HG03521 (cell line): ENCODE measurements at regions not wholly inside any gene's neighbourhood (a gene's known extent, or its start where the extent isn't known, plus 50 kb on each side); places are given as distances from the start of the nearest gene placed in this dataset.
"Not testable (repeated sequence)": the region's sequence is repeated elsewhere in the genome, so short reads cannot be mapped to it uniquely, and the experiment has no call there.

Source experiments
- ATAC-seq: cut with Tn5 transposase; IDR thresholded peaks from one replicate; pipeline ENCODE4 v1.9.1; 2021; ENCODE audit warnings: mild to moderate bottlenecking, moderate library complexity; ENCODE audit not compliant: unreplicated experiment

DNA sequence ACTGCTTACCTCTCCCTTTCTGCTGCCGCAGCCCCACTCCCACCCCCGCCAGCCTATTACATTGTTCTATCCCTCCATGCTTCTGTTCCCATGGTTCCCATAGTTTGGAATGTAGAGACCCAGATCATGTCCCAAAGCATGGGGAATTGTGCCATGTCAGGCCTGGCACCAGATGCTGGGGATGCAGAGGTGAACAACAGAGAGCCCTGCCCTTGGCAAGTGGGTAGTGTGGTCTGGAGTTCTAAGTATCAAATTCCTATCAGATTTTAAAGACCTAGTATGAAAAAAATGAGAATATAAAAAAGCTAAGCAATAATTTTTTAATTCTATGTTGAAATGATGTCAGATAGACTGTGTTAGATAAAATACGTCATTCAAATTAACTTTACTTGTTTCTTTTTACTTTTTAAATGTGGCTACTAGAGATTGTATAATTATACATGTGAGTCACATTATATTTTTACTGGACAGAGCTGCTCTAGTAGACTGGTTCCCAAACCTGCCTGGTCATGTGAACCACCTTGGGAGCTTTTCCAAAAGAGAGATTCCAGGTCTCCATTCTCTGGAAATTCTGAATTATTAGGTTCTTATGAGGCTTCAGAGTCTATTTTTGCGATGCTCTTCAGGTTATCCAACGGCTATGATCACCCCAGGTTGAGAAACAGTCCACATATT, 113.0 kb upstream of the DAB1 start:
- no peak for ATAC-seq

- no peak for ATAC-seq
These were observed 108.4 kb upstream of the DAB1 start for GRCh38 chr1:57532299-57532698.

- ATAC-seq = not testable (repeated sequence)
These were observed 107.0 kb upstream of the DAB1 start for GRCh38 chr1:57530911-57531260.

DNA sequence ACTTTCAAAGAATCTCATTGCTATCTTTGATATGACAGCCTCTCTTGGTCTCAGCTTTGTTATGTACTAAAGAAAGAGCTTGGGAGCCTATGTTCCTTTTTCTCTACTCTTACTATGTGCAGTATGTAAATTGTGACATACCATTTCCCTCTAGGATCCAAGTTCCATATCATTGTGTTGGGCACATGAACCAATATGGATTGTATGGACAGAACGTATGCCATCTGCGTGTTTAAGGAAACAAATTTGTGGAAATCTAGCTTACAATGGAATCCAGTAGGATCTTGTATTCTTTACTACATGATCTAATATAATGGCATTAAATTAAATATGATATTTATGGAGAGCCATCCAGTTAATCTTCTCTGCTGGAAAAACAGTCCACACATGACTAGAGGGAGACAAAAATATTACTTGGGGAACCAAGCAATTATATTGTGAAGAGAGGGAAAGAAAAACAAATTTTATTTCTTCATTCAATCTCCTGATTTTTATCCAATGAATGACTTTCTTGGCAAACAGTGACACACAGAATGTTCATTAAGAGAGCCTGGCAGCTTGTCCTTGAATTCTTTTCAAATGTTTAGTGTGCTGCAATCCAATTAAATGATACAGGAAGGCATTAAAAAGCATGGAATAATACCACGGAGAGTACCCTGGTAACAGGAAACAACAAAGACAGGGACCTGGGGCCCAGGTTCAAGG, 106.5 kb upstream of the DAB1 start:
- no peak for ATAC-seq

GRCh38 chr1:57522575-57522974, 98.7 kb upstream of the DAB1 start:
- ATAC-seq = no peak

DNA sequence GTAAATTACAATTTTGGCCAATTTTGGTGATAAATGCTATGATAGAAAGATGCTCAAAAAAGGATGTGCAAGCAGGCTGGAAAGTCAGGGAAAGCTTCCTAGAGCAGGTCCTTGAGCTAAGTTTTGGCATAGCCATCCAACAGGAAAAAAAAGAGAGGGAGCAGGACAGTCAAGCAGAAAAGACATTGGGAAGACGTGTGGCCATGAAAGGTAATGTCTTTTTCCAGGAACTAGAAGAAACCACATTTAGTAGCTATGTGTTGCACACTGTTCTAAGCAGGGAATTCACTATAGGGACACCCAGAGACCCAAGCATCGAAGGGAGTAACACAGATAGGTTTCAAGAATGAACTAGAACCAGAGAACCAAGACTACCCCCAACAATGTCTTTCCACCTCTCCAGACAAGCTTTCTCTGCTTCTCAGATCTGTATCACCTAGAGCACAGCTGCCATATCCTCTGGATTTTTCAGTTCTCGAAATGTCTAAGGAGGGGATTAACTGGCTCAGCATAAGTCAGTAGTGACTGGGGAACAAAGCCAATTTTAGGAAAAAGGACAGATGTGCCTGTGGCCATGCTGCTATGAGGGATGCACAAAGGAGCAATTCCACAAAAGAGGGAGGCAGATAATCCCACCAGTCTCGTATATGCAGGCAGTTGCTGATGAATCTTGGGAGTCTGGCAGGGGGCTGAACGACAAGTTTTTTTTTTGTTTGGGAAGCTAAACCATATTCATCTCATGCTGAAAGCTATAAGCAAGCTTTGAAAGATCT, 97.1 kb upstream of the DAB1 start:
- no peak for ATAC-seq

DNA sequence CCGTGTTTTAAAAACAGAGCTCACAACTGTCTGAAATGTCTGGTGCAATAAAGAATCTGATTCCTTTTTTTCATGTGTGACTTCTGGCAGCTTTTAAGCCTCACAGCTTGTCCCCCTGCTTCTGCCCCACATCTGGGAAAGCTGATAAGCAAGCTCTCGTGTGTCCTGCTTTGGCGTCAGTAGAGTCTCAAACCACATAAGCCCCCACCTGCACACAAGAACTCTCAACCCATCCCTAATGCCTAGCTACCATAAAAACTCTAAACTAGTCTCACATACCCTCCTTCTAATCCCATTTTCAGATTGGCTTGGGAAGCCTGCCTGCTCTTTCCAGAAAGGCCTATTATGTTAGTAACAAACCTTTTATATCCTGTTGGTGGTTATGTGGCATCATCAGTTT, 94.6 kb upstream of the DAB1 start:
- ATAC-seq = no peak

DNA sequence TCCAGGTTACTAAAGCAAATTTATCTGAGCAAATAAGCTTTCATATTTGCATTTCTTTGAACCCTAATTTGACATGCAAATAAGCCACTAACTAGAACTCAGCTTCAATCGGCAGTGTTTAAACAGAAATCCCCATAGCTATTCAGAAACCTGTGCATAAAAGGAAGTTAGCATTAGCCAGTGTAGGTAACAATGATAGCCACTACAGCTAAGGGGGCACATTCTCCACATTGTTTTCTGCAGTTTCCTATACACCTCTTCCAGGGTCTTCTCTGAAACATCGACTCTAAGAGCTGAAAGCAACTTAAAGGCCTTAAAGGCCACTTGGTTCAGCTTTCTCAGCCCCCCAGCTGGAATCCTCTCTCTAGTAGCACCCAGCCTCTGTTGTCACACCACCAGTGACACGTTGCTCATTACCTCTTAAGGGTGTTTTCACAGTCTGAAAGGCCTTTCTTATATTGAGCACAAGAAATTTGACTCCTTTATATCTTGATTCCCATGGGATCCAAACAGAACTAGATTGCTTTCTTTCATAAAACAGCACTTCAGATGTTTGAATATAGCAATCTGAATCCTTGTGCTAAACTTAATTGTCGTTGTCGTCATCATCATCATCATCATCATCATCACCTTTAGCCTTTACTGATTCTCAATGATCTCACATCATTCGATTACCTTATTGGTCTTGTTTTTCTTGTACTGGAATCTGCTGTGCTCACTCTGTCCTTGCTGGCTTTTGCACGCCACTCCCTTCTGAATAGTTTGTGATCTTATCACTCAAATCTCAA, 93.9 kb upstream of the DAB1 start:
- no peak for ATAC-seq

- ATAC-seq = no peak
These were observed 88.5 kb upstream of the DAB1 start for GRCh38 chr1:57512386-57512785.

DNA sequence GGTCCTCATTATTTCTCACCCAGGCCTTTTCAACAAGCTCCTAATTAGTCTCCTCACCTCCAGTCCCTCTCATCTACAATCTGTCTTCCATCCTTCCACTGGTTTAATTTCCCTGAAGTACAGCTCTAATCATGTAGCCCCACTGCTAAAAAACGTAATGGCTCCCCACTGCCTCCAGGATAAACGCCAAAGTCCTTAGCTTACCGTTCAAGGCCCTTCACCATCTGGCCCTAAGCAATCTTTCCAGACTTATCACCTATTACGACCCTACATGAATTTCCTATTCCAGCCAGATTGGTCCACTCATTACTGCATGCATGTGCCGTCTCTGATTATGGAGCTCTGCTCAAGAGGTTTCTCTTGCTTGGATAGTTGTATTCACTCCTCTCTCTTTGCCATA, 83.1 kb upstream of the DAB1 start:
- ATAC-seq = no peak

- no peak for ATAC-seq
These were observed 79.5 kb upstream of the DAB1 start for GRCh38 chr1:57503337-57503736.

- no peak for ATAC-seq
These were observed 76.4 kb upstream of the DAB1 start for GRCh38 chr1:57500136-57500830.

GRCh38 chr1:57494530-57495079, 70.7 kb upstream of the DAB1 start:
- no peak for ATAC-seq

DNA sequence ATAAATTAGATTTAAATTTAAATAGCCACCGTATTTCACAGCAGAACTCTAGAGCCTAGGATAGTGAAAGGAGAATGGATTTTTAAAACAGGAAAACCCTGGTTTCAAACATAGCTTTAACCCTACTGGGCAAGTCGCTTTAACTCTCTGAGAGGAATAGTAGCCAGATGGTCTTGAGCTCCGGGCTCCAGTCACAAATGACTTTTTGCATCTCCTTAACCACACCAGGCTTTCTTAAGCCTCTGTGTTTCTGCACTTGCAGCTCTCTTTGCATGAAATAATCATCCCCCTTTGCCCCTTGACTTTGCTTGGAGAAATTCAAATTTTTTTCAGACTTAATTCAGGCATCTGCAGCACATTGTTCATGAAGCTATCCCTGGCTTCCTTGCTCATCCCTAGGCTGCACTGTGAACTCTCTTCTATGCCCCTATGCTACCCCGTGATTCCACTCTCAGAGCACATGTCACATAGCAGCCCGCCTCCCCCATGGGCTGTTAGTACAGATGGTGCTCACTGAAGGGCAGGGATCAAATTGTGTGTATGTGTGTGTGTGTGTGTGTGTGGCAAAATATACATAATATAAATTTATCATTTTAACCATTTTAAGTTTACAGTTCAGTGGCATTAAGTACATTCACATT, 68.8 kb upstream of the DAB1 start:
- ATAC-seq = no peak

DNA sequence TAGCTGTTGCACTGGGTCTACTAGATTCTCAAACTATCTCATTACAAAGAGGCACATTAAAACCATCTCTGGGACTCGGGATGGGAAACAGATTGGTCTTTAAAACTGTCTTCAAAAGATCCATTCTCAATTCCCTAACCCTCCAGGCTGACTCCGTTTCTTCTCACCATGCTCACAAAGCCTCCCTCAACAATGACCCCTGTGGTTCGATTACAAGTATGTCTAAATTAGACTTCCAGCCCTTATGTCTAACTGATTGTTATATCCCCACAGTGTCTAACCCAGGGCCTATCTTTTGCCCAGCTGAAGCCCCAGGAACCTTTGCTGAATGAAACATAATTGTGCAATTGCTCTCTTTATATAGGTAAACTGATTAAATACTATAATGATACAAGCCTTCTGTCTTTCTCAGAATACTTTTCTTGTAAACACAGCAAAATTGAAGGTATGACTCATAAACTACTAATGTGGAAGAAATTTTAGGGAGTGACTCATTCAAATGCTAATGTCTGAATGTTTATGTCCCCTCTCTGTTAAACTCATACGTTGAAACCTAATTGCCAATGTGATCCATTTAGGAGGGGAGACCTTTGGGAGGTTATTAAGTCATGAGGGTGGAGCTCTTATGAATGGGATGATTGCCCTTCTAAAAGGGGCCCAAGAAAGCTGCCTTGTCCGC, 65.6 kb upstream of the DAB1 start:
- no peak for ATAC-seq

- no peak for ATAC-seq
These were observed 61.8 kb upstream of the DAB1 start for GRCh38 chr1:57485643-57486042.

GRCh38 chr1:57483954-57484353, 60.1 kb upstream of the DAB1 start:
- ATAC-seq = no peak

GRCh38 chr1:57479471-57479870, 55.6 kb upstream of the DAB1 start:
- no peak for ATAC-seq

DNA sequence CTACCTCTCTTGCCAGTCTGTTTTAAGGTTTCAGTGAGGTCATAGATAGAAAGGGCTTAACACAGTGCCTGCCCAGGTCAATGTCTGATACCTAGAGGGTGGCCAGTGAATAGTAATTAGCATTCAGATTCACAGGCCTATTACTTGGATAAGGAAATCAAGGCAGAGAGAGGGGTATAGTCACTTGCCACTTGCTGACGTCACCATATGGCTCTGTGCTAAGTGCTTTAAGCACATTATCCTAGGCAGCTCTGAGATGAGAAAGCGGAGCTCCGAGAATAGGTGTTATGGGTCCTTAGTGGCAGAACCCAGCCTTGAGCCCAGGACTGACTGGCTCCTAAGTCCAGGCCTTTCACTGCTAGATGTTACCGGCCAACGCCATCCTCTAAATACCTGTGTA, 51.5 kb upstream of the DAB1 start:
- no peak for ATAC-seq
